ENCODE measurements at regions not wholly inside any gene's neighbourhood (a gene's known extent, or its start where the extent isn't known, plus 50 kb on each side); places are given as distances from the start of the nearest gene placed in this dataset.
A peak's percentile ranks its signal among the peaks of the same experiment; 100 is the strongest.

- TF ChIP-seq DZIP1 (CRISPR knock-in tag; IDR thresholded peaks at IDR 0.05) (no peak), KDM4B (CRISPR knock-in tag; IDR thresholded peaks at IDR 0.05) (no peak), ETV5 (CRISPR knock-in tag; IDR thresholded peaks at IDR 0.05; ENCODE audit: borderline replicate concordance) (peak; percentile 35; the same call in 1 of the 2 replicates), HMG20A (CRISPR knock-in tag; IDR thresholded peaks at IDR 0.05; ENCODE audit: borderline replicate concordance) (peak; percentile 55; the same call in 1 of the 2 replicates), NCOA2 (CRISPR knock-in tag; IDR thresholded peaks at IDR 0.05) (peak; percentile 61), NONO (IDR thresholded peaks at IDR 0.05) (no peak), NONO (CRISPR knock-in tag; conservative IDR thresholded peaks at IDR 0.05) (0 out of 2 replicates have a peak, but pooled peaks have one; percentile 25), RNF2 (conservative IDR thresholded peaks at IDR 0.05; ENCODE audit: low read depth) (no peak), PAXIP1 (CRISPR knock-in tag; conservative IDR thresholded peaks at IDR 0.05) (peak; percentile 79), TARDBP (CRISPR knock-in tag; IDR thresholded peaks at IDR 0.05) (0 out of 2 replicates have a peak, but pooled peaks have one; percentile 52), ZNF331 (CRISPR knock-in tag; IDR thresholded peaks at IDR 0.05) (peak; percentile 55; the same call in 1 of the 2 replicates), TEAD3 (CRISPR knock-in tag; optimal IDR thresholded peaks at IDR 0.05; ENCODE audit: borderline replicate concordance) (peak; percentile 56), CHCHD3 (CRISPR knock-in tag; IDR thresholded peaks at IDR 0.05) (no peak), CC2D1A (CRISPR knock-in tag; IDR thresholded peaks at IDR 0.05) (0 out of 2 replicates have a peak, but pooled peaks have one; percentile 31), ZNF709 (CRISPR knock-in tag; IDR thresholded peaks at IDR 0.05) (0 out of 2 replicates have a peak, but pooled peaks have one; percentile 58), ELF3 (CRISPR knock-in tag; IDR thresholded peaks at IDR 0.05) (peak; percentile 71; the same call in 1 of the 2 replicates), ZSCAN31 (CRISPR knock-in tag; IDR thresholded peaks at IDR 0.05; ENCODE audit: low read depth) (no peak), STAG1 (CRISPR knock-in tag; IDR thresholded peaks at IDR 0.05) (0 out of 2 replicates have a peak, but pooled peaks have one; percentile 13), MXD4 (CRISPR knock-in tag; IDR thresholded peaks at IDR 0.05) (peak; percentile 47; the same call in 1 of the 2 replicates), WIZ (CRISPR knock-in tag; IDR thresholded peaks at IDR 0.05) (no peak), MAFF (IDR thresholded peaks at IDR 0.05; ENCODE audit: low read depth, low read length) (peak; percentile 75; the same call in 1 of the 2 replicates), PPARG (CRISPR knock-in tag; conservative IDR thresholded peaks at IDR 0.05) (peak; percentile 68), BRCA1 (CRISPR knock-in tag; IDR thresholded peaks at IDR 0.05) (no peak), MZF1 (CRISPR knock-in tag; IDR thresholded peaks at IDR 0.05; ENCODE audit: borderline replicate concordance) (no peak), IRF2 (CRISPR knock-in tag; IDR thresholded peaks at IDR 0.05) (0 out of 2 replicates have a peak, but pooled peaks have one; percentile 13), PHF21A (CRISPR knock-in tag; IDR thresholded peaks at IDR 0.05) (peak; percentile 94), CENPX (CRISPR knock-in tag; IDR thresholded peaks at IDR 0.05) (no peak), SOX5 (CRISPR knock-in tag; IDR thresholded peaks at IDR 0.05; ENCODE audit: borderline replicate concordance) (peak; percentile 56), MAFK (conservative IDR thresholded peaks at IDR 0.05 in 1 of 2, IDR thresholded peaks at IDR 0.05 in 1 of 2; ENCODE audit: low read length in 2 of 2) (peak; percentile 83 to 87)
Observed at GRCh38 chr2:39570130-39570555, 95.6 kb upstream of the TMEM178A start (continued).
